Neutrophil (primary cell): ENCODE measurements at regions not wholly inside any gene's neighbourhood (a gene's known extent, or its start where the extent isn't known, plus 50 kb on each side); places are given as distances from the start of the nearest gene placed in this dataset.

Source experiments
- H3K27ac ChIP-seq: fragments of 200-600 bp; sonication (generic); 2 replicates; pipeline ENCODE4 v1.5.1; 2016; ENCODE audit warnings: mild to moderate bottlenecking, moderate library complexity
- H3K27me3 ChIP-seq: fragments of 200-600 bp; sonication (generic); 2 replicates; pipeline ENCODE4 v1.6.0; 2016; ENCODE audit warnings: mild to moderate bottlenecking
- H3K36me3 ChIP-seq: fragments of 200-600 bp; sonication (generic); 2 replicates; pipeline ENCODE4 v1.5.1; 2017
- H3K4me1 ChIP-seq, 2 experiments: fragments of 200-600 bp in 1 of 2; sonication (generic) in 1 of 2; 1 replicate in 1 of 2; 2 replicates in 1 of 2; pipeline versions ENCODE4 v1.5.1 to v1.6.1; 2013 to 2016; ENCODE audit warnings: low read depth in 1 of 2, low read length in 1 of 2, mild to moderate bottlenecking in 1 of 2, moderate library complexity in 1 of 2; ENCODE audit not compliant: control insufficient read depth in 1 of 2, insufficient read depth in 1 of 2
- H3K4me3 ChIP-seq, 2 experiments: fragments of 200-600 bp in 1 of 2; sonication (generic) in 1 of 2; 1 replicate in 1 of 2; 2 replicates in 1 of 2; pipeline ENCODE4 v1.5.1; 2013 to 2016; ENCODE audit warnings: low read depth in 1 of 2, low read length in 1 of 2, mild to moderate bottlenecking in 1 of 2, moderate library complexity in 1 of 2
- H3K9me3 ChIP-seq: fragments of 200-600 bp; sonication (generic); 2 replicates; pipeline ENCODE4 v1.5.1; 2016
- TF ChIP-seq, protein P1 (sequence below): fragments of 200-600 bp; sonication (generic); IDR thresholded peaks from 2 replicates; pipeline ENCODE4 v1.5.1; 2016; ENCODE audit warnings: antibody characterized with exemption

DNA sequence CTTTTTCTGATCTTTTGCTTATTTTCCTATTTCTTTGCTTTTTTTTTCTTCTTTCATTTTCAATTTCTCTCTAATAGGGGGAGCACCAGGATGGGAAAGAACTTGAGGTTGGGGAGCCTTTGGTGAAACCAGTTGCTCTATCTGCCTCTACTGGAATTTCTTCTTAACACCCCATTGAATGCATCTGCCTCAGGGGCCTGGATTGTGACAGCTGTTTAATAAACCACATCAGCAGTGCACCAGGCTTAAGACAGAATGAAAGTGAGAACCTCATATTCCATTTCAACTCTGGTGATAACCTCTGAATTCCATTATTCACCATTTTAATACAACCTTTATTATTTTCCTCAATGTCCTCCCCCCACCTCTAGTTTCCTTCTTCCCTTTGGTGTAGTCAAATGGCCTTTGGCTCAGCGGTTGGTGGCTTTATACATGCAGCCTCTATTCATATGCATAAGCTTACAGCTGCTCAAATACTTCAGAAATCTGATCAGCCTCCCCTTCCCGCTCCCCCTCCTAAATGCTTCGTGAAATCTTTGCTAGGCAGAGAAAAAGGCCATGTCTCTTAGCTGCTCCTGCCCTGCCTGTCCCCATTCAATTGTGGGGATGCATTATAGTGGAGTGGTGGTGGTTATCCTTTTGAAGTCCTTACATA is 537.3 kb upstream of the PLXNA2 start:
- Histone ChIP-seq H3K36me3 (no peaks in the 10 kb centered on the region), H3K4me1 (no peaks in the 10 kb centered on the region), H3K4me3 (no peak overlapping the region), H3K9me3 (no peaks in the 10 kb centered on the region), H3K27me3 (no peaks in the 10 kb centered on the region), H3K27ac (no peak overlapping the region)
- TF ChIP-seq, protein P1, sequence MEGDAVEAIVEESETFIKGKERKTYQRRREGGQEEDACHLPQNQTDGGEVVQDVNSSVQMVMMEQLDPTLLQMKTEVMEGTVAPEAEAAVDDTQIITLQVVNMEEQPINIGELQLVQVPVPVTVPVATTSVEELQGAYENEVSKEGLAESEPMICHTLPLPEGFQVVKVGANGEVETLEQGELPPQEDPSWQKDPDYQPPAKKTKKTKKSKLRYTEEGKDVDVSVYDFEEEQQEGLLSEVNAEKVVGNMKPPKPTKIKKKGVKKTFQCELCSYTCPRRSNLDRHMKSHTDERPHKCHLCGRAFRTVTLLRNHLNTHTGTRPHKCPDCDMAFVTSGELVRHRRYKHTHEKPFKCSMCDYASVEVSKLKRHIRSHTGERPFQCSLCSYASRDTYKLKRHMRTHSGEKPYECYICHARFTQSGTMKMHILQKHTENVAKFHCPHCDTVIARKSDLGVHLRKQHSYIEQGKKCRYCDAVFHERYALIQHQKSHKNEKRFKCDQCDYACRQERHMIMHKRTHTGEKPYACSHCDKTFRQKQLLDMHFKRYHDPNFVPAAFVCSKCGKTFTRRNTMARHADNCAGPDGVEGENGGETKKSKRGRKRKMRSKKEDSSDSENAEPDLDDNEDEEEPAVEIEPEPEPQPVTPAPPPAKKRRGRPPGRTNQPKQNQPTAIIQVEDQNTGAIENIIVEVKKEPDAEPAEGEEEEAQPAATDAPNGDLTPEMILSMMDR: no peak

DNA sequence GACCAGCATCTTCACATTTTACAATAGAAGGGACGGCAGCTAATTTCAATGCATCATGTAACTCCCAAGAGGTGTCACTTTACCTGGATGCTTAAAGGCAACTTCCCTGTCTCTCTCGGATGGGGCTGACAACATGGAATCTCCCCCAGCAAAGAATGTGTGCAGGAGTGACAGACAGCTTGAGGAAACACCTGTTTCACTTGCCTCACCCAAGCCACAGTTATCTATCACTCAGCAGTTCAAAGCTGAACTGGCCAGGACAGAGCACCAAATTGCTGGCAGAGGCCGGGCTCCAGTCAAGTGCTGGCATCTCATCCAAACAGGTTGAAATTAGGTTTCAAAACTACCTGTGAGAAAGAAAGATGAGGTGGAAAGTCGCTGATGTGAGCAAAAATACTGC is 538.0 kb upstream of the PLXNA2 start:
- TF ChIP-seq, protein P1: no peak
- no peaks in the 10 kb centered on the region for H3K4me1 ChIP-seq
- H3K9me3 ChIP-seq: no peaks in the 10 kb centered on the region
- H3K27me3 ChIP-seq: no peaks in the 10 kb centered on the region
- no peaks in the 10 kb centered on the region for H3K36me3 ChIP-seq
- no peak overlapping the region for H3K27ac ChIP-seq
- H3K4me3 ChIP-seq: no peak overlapping the region

DNA sequence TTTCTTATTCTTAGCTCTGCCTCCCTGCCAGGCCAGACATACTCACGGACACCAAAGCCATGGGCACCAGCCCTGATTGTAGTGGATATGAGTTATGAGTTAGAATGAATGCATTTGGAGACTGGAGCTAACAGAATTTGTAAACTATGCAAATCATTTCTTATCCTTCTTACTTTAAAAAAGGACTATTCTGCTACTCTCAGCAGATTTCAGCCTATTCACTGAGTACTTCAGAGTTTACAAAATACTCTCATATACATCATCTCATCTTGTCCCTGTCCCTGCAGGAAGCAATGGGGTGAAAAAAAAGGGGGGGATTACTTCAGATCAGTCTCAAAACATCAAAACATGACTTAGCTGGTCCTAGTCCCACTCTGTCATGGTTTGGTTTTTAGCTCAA is 541.4 kb upstream of the PLXNA2 start:
- Histone ChIP-seq H3K36me3 (no peaks in the 10 kb centered on the region), H3K4me1 (no peaks in the 10 kb centered on the region), H3K27me3 (no peaks in the 10 kb centered on the region), H3K27ac (no peak overlapping the region), H3K4me3 (no peak overlapping the region), H3K9me3 (no peaks in the 10 kb centered on the region)
- TF ChIP-seq, protein P1: no peak

DNA sequence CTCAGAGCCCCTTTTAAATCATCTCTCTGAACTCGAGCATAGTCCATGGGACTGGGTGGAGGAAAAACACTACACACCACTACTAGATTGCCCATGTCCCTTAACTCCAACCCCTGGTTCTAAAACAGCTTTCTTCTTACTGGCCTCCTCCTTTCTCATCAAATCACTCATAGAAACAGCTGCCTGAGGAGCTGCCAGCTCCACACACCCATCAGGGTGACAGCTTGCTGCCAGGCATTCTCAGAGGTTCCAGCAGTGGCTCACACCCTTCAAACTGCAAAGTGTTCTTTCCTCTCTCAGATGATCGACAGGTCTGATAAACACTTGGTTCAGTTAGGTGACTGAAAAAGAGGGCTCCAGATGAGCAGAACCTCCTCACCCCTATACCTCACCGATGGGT is 543.0 kb upstream of the PLXNA2 start:
- Histone ChIP-seq H3K4me3 (no peak overlapping the region), H3K27me3 (no peaks in the 10 kb centered on the region), H3K4me1 (no peaks in the 10 kb centered on the region), H3K27ac (no peak overlapping the region), H3K9me3 (no peaks in the 10 kb centered on the region), H3K36me3 (no peaks in the 10 kb centered on the region)
- TF ChIP-seq, protein P1: no peak

DNA sequence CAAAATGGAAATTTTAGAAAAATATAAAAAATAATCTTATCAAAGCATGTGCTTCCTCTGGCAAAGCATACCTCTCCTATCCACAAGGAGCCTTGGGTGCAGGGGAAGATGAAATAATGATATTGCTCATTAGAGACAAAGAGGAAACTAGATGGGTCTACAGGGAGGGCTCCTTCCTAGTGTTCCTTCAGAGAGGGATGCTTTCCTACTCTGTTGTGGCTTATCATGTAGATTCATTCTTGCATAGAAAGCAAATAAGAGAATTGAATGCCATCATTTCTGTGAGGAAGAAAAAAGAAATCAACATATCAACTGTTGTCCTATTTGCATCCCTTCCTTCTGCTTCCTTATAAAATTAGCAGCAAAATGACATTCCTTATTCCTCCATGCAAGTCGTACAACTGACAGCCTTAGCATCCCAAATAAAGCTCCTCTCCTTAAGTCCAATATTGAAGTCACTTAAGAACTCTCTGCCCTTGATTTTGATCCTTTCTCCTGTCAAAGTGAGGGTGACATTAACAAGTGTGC is 543.9 kb upstream of the PLXNA2 start:
- H3K36me3 ChIP-seq: no peaks in the 10 kb centered on the region
- H3K27me3 ChIP-seq: no peaks in the 10 kb centered on the region
- no peak overlapping the region for H3K27ac ChIP-seq
- no peak overlapping the region for H3K4me3 ChIP-seq
- TF ChIP-seq, protein P1: no peak
- no peaks in the 10 kb centered on the region for H3K9me3 ChIP-seq
- no peaks in the 10 kb centered on the region for H3K4me1 ChIP-seq
